ENCODE measurements at regions not wholly inside any gene's neighbourhood (a gene's known extent, or its start where the extent isn't known, plus 50 kb on each side); places are given as distances from the start of the nearest gene placed in this dataset.

DNA sequence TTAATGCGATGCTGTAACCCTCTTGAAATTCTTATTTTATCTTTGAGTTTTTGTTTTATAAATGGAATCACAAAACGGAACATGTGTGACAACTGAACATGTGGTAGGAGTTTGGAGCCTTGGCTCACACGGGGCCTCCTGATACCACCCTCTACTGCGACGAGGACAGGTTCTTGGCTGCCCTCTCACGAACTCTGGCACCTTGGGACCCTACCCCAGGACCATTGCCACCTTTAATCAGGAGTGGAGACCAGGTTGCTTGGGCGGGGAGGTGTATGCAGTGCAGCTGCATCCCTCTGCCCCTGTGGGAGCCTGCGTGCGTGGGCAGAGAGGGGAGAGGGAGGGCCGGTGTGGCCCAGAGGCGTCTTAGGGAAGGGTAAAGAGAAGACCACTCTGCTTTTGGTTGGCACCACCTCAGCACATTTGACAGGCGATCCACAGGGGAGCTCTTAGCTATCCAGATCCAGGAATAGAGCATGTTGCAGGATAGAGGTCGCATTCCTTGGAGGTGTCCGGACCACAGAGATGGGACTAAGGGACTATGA lies 753.9 kb upstream of the PTPRD start:
- H2AFZ ChIP-seq = no peak overlapping the region
- WGBS (ENCODE audit: low lambda C conversion rate, missing lambda C conversion rate) = 85% methylated on average over 14 of the region's 14 CpGs
- TF ChIP-seq, protein P1, sequence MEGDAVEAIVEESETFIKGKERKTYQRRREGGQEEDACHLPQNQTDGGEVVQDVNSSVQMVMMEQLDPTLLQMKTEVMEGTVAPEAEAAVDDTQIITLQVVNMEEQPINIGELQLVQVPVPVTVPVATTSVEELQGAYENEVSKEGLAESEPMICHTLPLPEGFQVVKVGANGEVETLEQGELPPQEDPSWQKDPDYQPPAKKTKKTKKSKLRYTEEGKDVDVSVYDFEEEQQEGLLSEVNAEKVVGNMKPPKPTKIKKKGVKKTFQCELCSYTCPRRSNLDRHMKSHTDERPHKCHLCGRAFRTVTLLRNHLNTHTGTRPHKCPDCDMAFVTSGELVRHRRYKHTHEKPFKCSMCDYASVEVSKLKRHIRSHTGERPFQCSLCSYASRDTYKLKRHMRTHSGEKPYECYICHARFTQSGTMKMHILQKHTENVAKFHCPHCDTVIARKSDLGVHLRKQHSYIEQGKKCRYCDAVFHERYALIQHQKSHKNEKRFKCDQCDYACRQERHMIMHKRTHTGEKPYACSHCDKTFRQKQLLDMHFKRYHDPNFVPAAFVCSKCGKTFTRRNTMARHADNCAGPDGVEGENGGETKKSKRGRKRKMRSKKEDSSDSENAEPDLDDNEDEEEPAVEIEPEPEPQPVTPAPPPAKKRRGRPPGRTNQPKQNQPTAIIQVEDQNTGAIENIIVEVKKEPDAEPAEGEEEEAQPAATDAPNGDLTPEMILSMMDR (IDR thresholded peaks at IDR 0.05; ENCODE audit: poor library complexity) = no peak
- TF ChIP-seq EZH2phosphoT487 (IDR thresholded peaks at IDR 0.05; ENCODE audit: low read depth, severe bottlenecking, unreplicated experiment) (no peak), EZH2 (IDR thresholded peaks at IDR 0.05; ENCODE audit: borderline replicate concordance) (no peak)

GRCh38 chr9:11374926-11375325 lies 762.1 kb upstream of the PTPRD start:
- TF ChIP-seq EZH2 (IDR thresholded peaks at IDR 0.05; ENCODE audit: borderline replicate concordance) (no peak), EZH2phosphoT487 (IDR thresholded peaks at IDR 0.05; ENCODE audit: low read depth, severe bottlenecking, unreplicated experiment) (no peak)
- TF ChIP-seq, protein P1 (IDR thresholded peaks at IDR 0.05; ENCODE audit: poor library complexity) = no peak
- Histone ChIP-seq H3K27ac (no peak overlapping the region), H3K4me2 (no peak overlapping the region), H3K4me3 (no peak overlapping the region), H3K36me3 (replicated peaks; ENCODE audit: insufficient read depth, low read depth) (no peaks in the 10 kb centered on the region), H2AFZ (no peak overlapping the region), H3K4me1 (ENCODE audit: insufficient read depth) (no peaks in the 10 kb centered on the region), H3K27me3 (no peaks in the 10 kb centered on the region), H3K9me3 (ENCODE audit: low read depth) (no peaks in the 10 kb centered on the region), H3K79me2 (no peaks in the 10 kb centered on the region), H3K9me2 (replicated peaks; ENCODE audit: insufficient read depth) (no peaks in the 10 kb centered on the region), H4K20me1 (ENCODE audit: insufficient read depth, poor library complexity, severe bottlenecking) (no peaks in the 10 kb centered on the region)
- WGBS (ENCODE audit: low lambda C conversion rate, missing lambda C conversion rate) = 79% methylated on average over 7 of the region's 7 CpGs
- no peak for DNase-seq (ENCODE audit: low spot score)

More for the DNA sequence above, 753.9 kb upstream of the PTPRD start:
- H3K36me3 ChIP-seq (replicated peaks; ENCODE audit: insufficient read depth, low read depth) = no peaks in the 10 kb centered on the region
- H3K27ac ChIP-seq = no peak overlapping the region
- H3K4me1 ChIP-seq (ENCODE audit: insufficient read depth) = no peaks in the 10 kb centered on the region
- no peaks in the 10 kb centered on the region for H4K20me1 ChIP-seq (ENCODE audit: insufficient read depth, poor library complexity, severe bottlenecking)
- no peak for DNase-seq (ENCODE audit: low spot score)
- H3K9me3 ChIP-seq (ENCODE audit: low read depth) = no peaks in the 10 kb centered on the region
- no peak overlapping the region for H3K4me3 ChIP-seq
- no peaks in the 10 kb centered on the region for H3K27me3 ChIP-seq
- H3K9me2 ChIP-seq (replicated peaks; ENCODE audit: insufficient read depth) = no peaks in the 10 kb centered on the region
- H3K79me2 ChIP-seq = no peaks in the 10 kb centered on the region
- no peak overlapping the region for H3K4me2 ChIP-seq

DNA sequence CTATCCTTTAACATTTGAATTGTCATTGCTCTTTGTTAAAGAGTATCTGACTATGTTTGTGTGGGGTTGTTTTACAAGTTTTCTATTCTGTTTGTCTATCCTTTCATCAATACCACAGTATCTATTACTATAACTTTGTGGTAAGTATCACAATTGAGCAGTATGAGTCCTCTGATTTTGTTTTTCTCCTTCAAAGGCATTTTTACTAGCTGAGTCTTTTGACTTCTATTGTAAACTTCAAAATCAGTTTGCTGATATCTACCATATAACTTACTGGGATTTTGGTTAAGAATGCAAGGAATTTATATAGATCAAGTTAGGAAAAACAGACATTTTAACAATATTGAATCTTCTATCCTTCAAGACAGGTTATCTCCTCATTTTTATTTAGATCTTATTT lies 789.8 kb upstream of the PTPRD start:
- Histone ChIP-seq H3K27ac (no peak overlapping the region), H3K9me2 (replicated peaks; ENCODE audit: insufficient read depth) (no peaks in the 10 kb centered on the region), H3K4me2 (no peak overlapping the region), H2AFZ (no peak overlapping the region), H3K36me3 (replicated peaks; ENCODE audit: insufficient read depth, low read depth) (no peaks in the 10 kb centered on the region), H3K4me1 (ENCODE audit: insufficient read depth) (no peaks in the 10 kb centered on the region), H3K79me2 (no peaks in the 10 kb centered on the region), H3K4me3 (no peak overlapping the region), H4K20me1 (ENCODE audit: insufficient read depth, poor library complexity, severe bottlenecking) (no peaks in the 10 kb centered on the region), H3K27me3 (no peaks in the 10 kb centered on the region), H3K9me3 (ENCODE audit: low read depth) (no peaks in the 10 kb centered on the region)
- TF ChIP-seq EZH2 (IDR thresholded peaks at IDR 0.05; ENCODE audit: borderline replicate concordance) (no peak), EZH2phosphoT487 (IDR thresholded peaks at IDR 0.05; ENCODE audit: low read depth, severe bottlenecking, unreplicated experiment) (no peak)
- no peak for DNase-seq (ENCODE audit: low spot score)

DNA sequence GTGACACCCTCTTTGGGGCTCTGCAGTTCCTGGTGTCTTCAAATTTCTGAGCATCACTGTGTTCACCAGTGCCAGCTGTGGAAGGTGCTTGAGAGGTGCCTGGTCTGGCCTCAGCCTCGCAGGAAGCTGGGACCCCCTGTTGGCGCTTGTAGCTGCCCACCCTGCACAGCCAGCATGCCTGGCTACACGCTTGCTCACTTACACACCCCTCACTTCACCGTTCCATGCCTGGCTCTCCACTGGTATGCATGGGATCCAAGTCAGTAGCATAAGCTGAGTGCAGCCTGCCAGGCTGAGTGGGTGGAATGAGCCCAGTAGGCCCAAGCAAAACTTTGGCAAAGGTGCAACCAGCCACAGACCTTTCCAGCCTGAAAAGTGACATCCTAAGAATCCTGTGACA lies 801.4 kb upstream of the PTPRD start:
- Histone ChIP-seq H3K27me3 (no peaks in the 10 kb centered on the region), H3K27ac (no peak overlapping the region), H3K4me3 (no peak overlapping the region), H3K9me3 (ENCODE audit: low read depth) (no peaks in the 10 kb centered on the region), H3K4me1 (ENCODE audit: insufficient read depth) (no peaks in the 10 kb centered on the region), H3K9me2 (replicated peaks; ENCODE audit: insufficient read depth) (no peaks in the 10 kb centered on the region), H2AFZ (no peak overlapping the region), H3K79me2 (no peaks in the 10 kb centered on the region), H4K20me1 (ENCODE audit: insufficient read depth, poor library complexity, severe bottlenecking) (no peaks in the 10 kb centered on the region), H3K36me3 (replicated peaks; ENCODE audit: insufficient read depth, low read depth) (no peaks in the 10 kb centered on the region), H3K4me2 (no peak overlapping the region)
- 95% methylated on average over 4 of the region's 4 CpGs for WGBS (ENCODE audit: low lambda C conversion rate, missing lambda C conversion rate)
- TF ChIP-seq, protein P1 (IDR thresholded peaks at IDR 0.05; ENCODE audit: poor library complexity) = no peak
- TF ChIP-seq EZH2phosphoT487 (IDR thresholded peaks at IDR 0.05; ENCODE audit: low read depth, severe bottlenecking, unreplicated experiment) (no peak), EZH2 (IDR thresholded peaks at IDR 0.05; ENCODE audit: borderline replicate concordance) (no peak)
- no peak for DNase-seq (ENCODE audit: low spot score)

Data from hepatocyte (in vitro differentiated cells).